ENCODE measurements at regions not wholly inside any gene's neighbourhood (a gene's known extent, or its start where the extent isn't known, plus 50 kb on each side); places are given as distances from the start of the nearest gene placed in this dataset.

DNA sequence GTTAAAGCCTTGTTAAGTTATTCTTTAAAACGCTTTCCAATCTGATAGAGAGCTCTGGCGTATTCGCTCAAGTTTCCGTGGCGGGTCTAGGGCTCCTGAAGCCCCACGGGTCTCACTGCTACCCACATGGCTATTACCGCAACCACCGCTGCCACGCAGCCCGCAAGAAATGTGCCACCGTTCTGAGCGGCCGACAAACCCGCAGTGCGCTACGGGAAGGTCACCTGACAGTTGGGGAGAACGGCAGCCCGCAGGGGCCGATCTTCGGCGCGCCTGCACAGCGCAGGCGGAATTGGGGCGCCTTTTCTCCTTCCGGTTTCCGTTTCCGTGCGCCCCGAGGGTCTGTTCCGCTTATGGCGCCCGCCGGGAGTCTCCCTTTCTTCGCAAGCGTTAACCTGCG, 76.6 kb upstream of the SNRPN start:
- no peak overlapping the region for H2AK5ac ChIP-seq (ENCODE audit: low read depth, low read length)
- peaks cover 2% of the 10 kb centered on the region; the same call in 1 of the 2 replicates for H3K9me3 ChIP-seq (ENCODE audit: control insufficient read depth, insufficient read depth, low read length)
- peak overlapping the region; percentile 67 for H3K4me2 ChIP-seq (ENCODE audit: low read depth, low read length)
- H2BK5ac ChIP-seq (ENCODE audit: low read depth, low read length, poor library complexity, severe bottlenecking), result peak overlapping the region; percentile 30
- WGBS, 2 experiments (ENCODE audit: extremely low coverage in 2 of 2, insufficient read length in 1 of 2), result 17% methylated on average over 7 of the region's 37 CpGs; no CpG with 5 or more reads in 1 of the 2 experiments
- peak overlapping the region; percentile 72 for H3K4me3 ChIP-seq (ENCODE audit: insufficient read depth, low read depth, low read length)
- TF ChIP-seq RAD21 (IDR thresholded peaks at IDR 0.05; ENCODE audit: low read length) (no peak), RFX5 (IDR thresholded peaks at IDR 0.05; ENCODE audit: low read depth, low read length) (no peak), FOS (IDR thresholded peaks at IDR 0.05; ENCODE audit: low read depth, low read length) (no peak), BHLHE40 (IDR thresholded peaks at IDR 0.05; ENCODE audit: low read depth, low read length) (no peak), CHD1 (IDR thresholded peaks at IDR 0.05; ENCODE audit: low read depth, low read length) (no peak), CEBPB (IDR thresholded peaks at IDR 0.05; ENCODE audit: low read depth, low read length) (no peak), NFE2L2 (IDR thresholded peaks at IDR 0.05; ENCODE audit: low read depth, low read length) (no peak), MAZ (IDR thresholded peaks at IDR 0.05; ENCODE audit: borderline replicate concordance, low read depth, low read length) (no peak), RCOR1 (IDR thresholded peaks at IDR 0.05; ENCODE audit: insufficient replicate concordance, low read length) (no peak), MXI1 (IDR thresholded peaks at IDR 0.05; ENCODE audit: borderline replicate concordance, low read depth, low read length) (0 out of 2 replicates have a peak, but pooled peaks have one; percentile 16), SMC3 (IDR thresholded peaks at IDR 0.05; ENCODE audit: low read depth, low read length) (no peak), MAFK (IDR thresholded peaks at IDR 0.05; ENCODE audit: low read depth, low read length) (no peak)
- TF ChIP-seq, protein P1, sequence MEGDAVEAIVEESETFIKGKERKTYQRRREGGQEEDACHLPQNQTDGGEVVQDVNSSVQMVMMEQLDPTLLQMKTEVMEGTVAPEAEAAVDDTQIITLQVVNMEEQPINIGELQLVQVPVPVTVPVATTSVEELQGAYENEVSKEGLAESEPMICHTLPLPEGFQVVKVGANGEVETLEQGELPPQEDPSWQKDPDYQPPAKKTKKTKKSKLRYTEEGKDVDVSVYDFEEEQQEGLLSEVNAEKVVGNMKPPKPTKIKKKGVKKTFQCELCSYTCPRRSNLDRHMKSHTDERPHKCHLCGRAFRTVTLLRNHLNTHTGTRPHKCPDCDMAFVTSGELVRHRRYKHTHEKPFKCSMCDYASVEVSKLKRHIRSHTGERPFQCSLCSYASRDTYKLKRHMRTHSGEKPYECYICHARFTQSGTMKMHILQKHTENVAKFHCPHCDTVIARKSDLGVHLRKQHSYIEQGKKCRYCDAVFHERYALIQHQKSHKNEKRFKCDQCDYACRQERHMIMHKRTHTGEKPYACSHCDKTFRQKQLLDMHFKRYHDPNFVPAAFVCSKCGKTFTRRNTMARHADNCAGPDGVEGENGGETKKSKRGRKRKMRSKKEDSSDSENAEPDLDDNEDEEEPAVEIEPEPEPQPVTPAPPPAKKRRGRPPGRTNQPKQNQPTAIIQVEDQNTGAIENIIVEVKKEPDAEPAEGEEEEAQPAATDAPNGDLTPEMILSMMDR (conservative IDR thresholded peaks at IDR 0.05; ENCODE audit: low read depth, low read length), result no peak
- TF ChIP-seq, protein P2, sequence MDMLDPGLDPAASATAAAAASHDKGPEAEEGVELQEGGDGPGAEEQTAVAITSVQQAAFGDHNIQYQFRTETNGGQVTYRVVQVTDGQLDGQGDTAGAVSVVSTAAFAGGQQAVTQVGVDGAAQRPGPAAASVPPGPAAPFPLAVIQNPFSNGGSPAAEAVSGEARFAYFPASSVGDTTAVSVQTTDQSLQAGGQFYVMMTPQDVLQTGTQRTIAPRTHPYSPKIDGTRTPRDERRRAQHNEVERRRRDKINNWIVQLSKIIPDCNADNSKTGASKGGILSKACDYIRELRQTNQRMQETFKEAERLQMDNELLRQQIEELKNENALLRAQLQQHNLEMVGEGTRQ (IDR thresholded peaks at IDR 0.05; ENCODE audit: low read depth, low read length), result peak; percentile 61
- TF ChIP-seq, protein P3, sequence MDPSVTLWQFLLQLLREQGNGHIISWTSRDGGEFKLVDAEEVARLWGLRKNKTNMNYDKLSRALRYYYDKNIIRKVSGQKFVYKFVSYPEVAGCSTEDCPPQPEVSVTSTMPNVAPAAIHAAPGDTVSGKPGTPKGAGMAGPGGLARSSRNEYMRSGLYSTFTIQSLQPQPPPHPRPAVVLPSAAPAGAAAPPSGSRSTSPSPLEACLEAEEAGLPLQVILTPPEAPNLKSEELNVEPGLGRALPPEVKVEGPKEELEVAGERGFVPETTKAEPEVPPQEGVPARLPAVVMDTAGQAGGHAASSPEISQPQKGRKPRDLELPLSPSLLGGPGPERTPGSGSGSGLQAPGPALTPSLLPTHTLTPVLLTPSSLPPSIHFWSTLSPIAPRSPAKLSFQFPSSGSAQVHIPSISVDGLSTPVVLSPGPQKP (IDR thresholded peaks at IDR 0.05; ENCODE audit: borderline replicate concordance, low read depth, low read length), result no peak
- no peaks in the 10 kb centered on the region for H4K20me1 ChIP-seq (ENCODE audit: insufficient read depth, low read length)
- ChIA-PET CTCF (no interaction called here), POLR2A (ENCODE audit: unreplicated experiment) (no interaction called here)
- no peak overlapping the region for H2BK120ac ChIP-seq (ENCODE audit: low read depth, low read length)
- peak; percentile 61 for DNase-seq
- H3K4me1 ChIP-seq (ENCODE audit: control insufficient read depth, insufficient read depth, low read length), result no peaks in the 10 kb centered on the region
- H3K9ac ChIP-seq (ENCODE audit: low read depth, low read length), result peak overlapping the region; percentile 68
- H3K4ac ChIP-seq (ENCODE audit: low read depth, low read length), result peak overlapping the region; percentile 27; the same call in 1 of the 2 replicates
- H4K91ac ChIP-seq (ENCODE audit: insufficient read depth, low read depth, low read length), result no peak overlapping the region; the same call in 1 of the 2 replicates
- no peak overlapping the region for H2AK9ac ChIP-seq (replicated peaks; ENCODE audit: low read depth, low read length, poor library complexity)
- no peak overlapping the region for H2BK15ac ChIP-seq (ENCODE audit: low read depth, low read length)
- peak overlapping the region; percentile 57; the same call in 1 of the 2 replicates for H3K18ac ChIP-seq (ENCODE audit: low read depth, low read length)
- dilution Hi-C loops (cut with HindIII; ENCODE audit: low sequenced_read_pairs, unreplicated experiment), result no loop called here
- no peak overlapping the region for H2BK20ac ChIP-seq (ENCODE audit: low read depth, low read length)
- H3K27ac ChIP-seq (ENCODE audit: insufficient read depth, low read length), result peak overlapping the region; percentile 54
- no peaks in the 10 kb centered on the region for H3K9me1 ChIP-seq (ENCODE audit: insufficient read depth, low read length)
- H3K23ac ChIP-seq (ENCODE audit: low read depth, low read length), result no peak overlapping the region
- peak overlapping the region; percentile 56; the same call in 1 of the 2 replicates for H3K56ac ChIP-seq (ENCODE audit: extremely low read depth, insufficient read depth, low read length)
- 0 out of 2 replicates have a peak overlapping the region, but pooled peaks have one; percentile 76 for H3K14ac ChIP-seq (replicated peaks; ENCODE audit: low read depth, low read length)
- H4K5ac ChIP-seq (ENCODE audit: low read depth, low read length), result peak overlapping the region; percentile 98
- no peaks in the 10 kb centered on the region for H3K27me3 ChIP-seq (ENCODE audit: control insufficient read depth, insufficient read depth, low read length)
- H3K79me1 ChIP-seq (ENCODE audit: low read depth in 1 of 2, low read length in 2 of 2), result no peaks in the 10 kb centered on the region; a peak in 1 of 4 replicates
- H3K36me3 ChIP-seq (ENCODE audit: control insufficient read depth, insufficient read depth, low read length), result no peaks in the 10 kb centered on the region
- peak overlapping the region; percentile 80 for H2AFZ ChIP-seq (replicated peaks; ENCODE audit: low read length, poor library complexity)
- no TSS peak for BruUV-seq (replicated peaks)
- intact Hi-C loops (cut with micrococcal nuclease), result no loop called here
- H4K8ac ChIP-seq (ENCODE audit: low read depth in 2 of 2, low read length in 2 of 2), result peak overlapping the region; percentile 91 to 96
- peak; percentile 92 for ATAC-seq (ENCODE audit: low read depth)
- in situ Hi-C loops (cut with MboI; ENCODE audit: low sequenced_read_pairs), result no loop called here

Measured in IMR-90 (cell line).